Caco-2 (cell line): ENCODE measurements at regions not wholly inside any gene's neighbourhood (a gene's known extent, or its start where the extent isn't known, plus 50 kb on each side); places are given as distances from the start of the nearest gene placed in this dataset.

Experiments used
- BruUV-seq: library from RNA; stranded (reverse); fragments of 400-500 nt; replicated peaks from 2 replicates; lab custom pipeline; 2021; lab: Mats Ljungman, UMichigan
- CTCF ChIA-PET: fragments of 300-600 bp; sonication (Branson Sonifier 250); formaldehyde crosslinking; loops from one replicate; lab custom pipeline; 2022; ENCODE audit warnings: antibody characterized with exemption; lab: Charles Lee
- POLR2A ChIA-PET: fragments of 300-600 bp; sonication (Branson Sonifier 250); formaldehyde crosslinking; loops from one replicate; lab custom pipeline; 2022; ENCODE audit warnings: antibody characterized with exemption; lab: Charles Lee
- DNase-seq, 2 experiments: peaks; one replicate each; pipeline versions ENCODE4 v3.0.0 to v3.0.0-alpha.2; 2020 to 2022
- H3K27me3 ChIP-seq: replicated peaks from 2 replicates; pipeline ENCODE4 v1.6.0; 2011; ENCODE audit warnings: low read length; ENCODE audit not compliant: control insufficient read depth, insufficient read depth
- H3K36me3 ChIP-seq: 2 replicates; pipeline ENCODE4 v1.5.1; 2011; ENCODE audit warnings: low read length; ENCODE audit not compliant: control insufficient read depth, insufficient read depth
- H3K4me1 ChIP-seq: fragments of 250-450 bp; sonication (Bioruptor Pico); 2 replicates; pipeline ENCODE4 v1.5.1; 2020; ENCODE audit warnings: mild to moderate bottlenecking
- H3K4me3 ChIP-seq: 2 replicates; pipeline ENCODE4 v1.5.1; 2011; ENCODE audit warnings: low read depth, mild to moderate bottlenecking, control low read depth, low read length
- H3K9me3 ChIP-seq: fragments of 250-450 bp; sonication (Bioruptor Pico); 2 replicates; pipeline ENCODE4 v1.5.1; 2020; ENCODE audit warnings: mild to moderate bottlenecking, moderate library complexity
- H3K27ac Mint-ChIP-seq: one replicate; pipeline ENCODE4 v1.8.0; 2022; ENCODE audit warnings: mixed read lengths; ENCODE audit not compliant: unreplicated experiment
- H3K27me3 Mint-ChIP-seq: one replicate; pipeline ENCODE4 v1.8.0; 2022; ENCODE audit warnings: mixed read lengths; ENCODE audit not compliant: insufficient read depth, unreplicated experiment
- H3K36me3 Mint-ChIP-seq: one replicate; pipeline ENCODE4 v1.8.0; 2022; ENCODE audit warnings: mild to moderate bottlenecking, mixed read lengths; ENCODE audit not compliant: insufficient read depth, unreplicated experiment
- H3K4me1 Mint-ChIP-seq: one replicate; pipeline ENCODE4 v1.8.0; 2022; ENCODE audit warnings: low read depth, mixed read lengths; ENCODE audit not compliant: unreplicated experiment
- H3K4me3 Mint-ChIP-seq: one replicate; pipeline ENCODE4 v1.8.0; 2022; ENCODE audit warnings: mild to moderate bottlenecking, moderate library complexity, mixed read lengths; ENCODE audit not compliant: unreplicated experiment
- H3K9me3 Mint-ChIP-seq: one replicate; pipeline ENCODE4 v1.8.0; 2022; ENCODE audit warnings: mixed read lengths; ENCODE audit not compliant: unreplicated experiment
- CTCF ChIP-seq, 2 experiments: fragments of 200-600 bp in 1 of 2; IDR thresholded peaks; 1 replicate in 1 of 2; 2 replicates in 1 of 2; pipeline versions ENCODE4 v1.5.1 to v1.8.0; 2011 to 2022; ENCODE audit warnings: antibody characterized with exemption in 1 of 2, control low read depth in 1 of 2, inconsistent platforms in 1 of 2, low read depth in 1 of 2, low read length in 1 of 2, mild to moderate bottlenecking in 1 of 2, moderate library complexity in 1 of 2; ENCODE audit not compliant: insufficient read depth in 1 of 2, severe bottlenecking in 1 of 2, unreplicated experiment in 1 of 2
- intact Hi-C: fragments of 100-400 bp; cut with micrococcal nuclease; formaldehyde crosslinking; loops from one replicate; pipeline ENCODE4 v1.10.0; 2022; ENCODE audit not compliant: unreplicated experiment

- H3K27ac Mint-ChIP-seq = no peak overlapping the region
- no TSS peak for BruUV-seq
- no peaks in the 10 kb centered on the region for H3K27me3 ChIP-seq
- intact Hi-C loops = no loop called here
- no peak for TF ChIP-seq CTCF (IDR thresholded peaks at IDR 0.05; ENCODE audit: insufficient read depth in 1 of 2, low read depth in 1 of 2, low read length in 1 of 2, severe bottlenecking in 1 of 2, unreplicated experiment in 1 of 2)
- H3K36me3 Mint-ChIP-seq = no peaks in the 10 kb centered on the region
- H3K4me3 ChIP-seq = no peak overlapping the region
- no peaks in the 10 kb centered on the region for H3K4me1 Mint-ChIP-seq
- DNase-seq = no peak
- H3K27me3 Mint-ChIP-seq = peaks cover 8% of the 10 kb centered on the region
- no peaks in the 10 kb centered on the region for H3K9me3 ChIP-seq
- H3K4me1 ChIP-seq = no peaks in the 10 kb centered on the region
- POLR2A ChIA-PET = no interaction called here
- no peak overlapping the region for H3K4me3 Mint-ChIP-seq
- CTCF ChIA-PET = no interaction called here
- H3K9me3 Mint-ChIP-seq = no peaks in the 10 kb centered on the region
- no peaks in the 10 kb centered on the region for H3K36me3 ChIP-seq
Measured at GRCh38 chr3:86382556-86382955, 608.4 kb downstream of the VGLL3 start.

- no peak overlapping the region for H3K27ac Mint-ChIP-seq
- intact Hi-C loops = no loop called here
Measured at GRCh38 chr3:86381247-86381646, 609.7 kb downstream of the VGLL3 start.

GRCh38 chr3:86379280-86379679 is 611.7 kb downstream of the VGLL3 start:
- no peaks in the 10 kb centered on the region for H3K36me3 ChIP-seq
- Mint-ChIP-seq H3K36me3 (no peaks in the 10 kb centered on the region), H3K9me3 (no peaks in the 10 kb centered on the region), H3K4me3 (no peak overlapping the region), H3K27ac (no peak overlapping the region), H3K27me3 (no peaks in the 10 kb centered on the region), H3K4me1 (no peaks in the 10 kb centered on the region)
- no peaks in the 10 kb centered on the region for H3K4me1 ChIP-seq
- ChIA-PET POLR2A (no interaction called here), CTCF (no interaction called here)
- TF ChIP-seq CTCF (IDR thresholded peaks at IDR 0.05; ENCODE audit: insufficient read depth in 1 of 2, low read depth in 1 of 2, low read length in 1 of 2, severe bottlenecking in 1 of 2, unreplicated experiment in 1 of 2) = no peak
- H3K27me3 ChIP-seq = no peaks in the 10 kb centered on the region
- H3K9me3 ChIP-seq = no peaks in the 10 kb centered on the region
- intact Hi-C loops = no loop called here
- BruUV-seq = no TSS peak
- no peak for DNase-seq
- no peak overlapping the region for H3K4me3 ChIP-seq

More at GRCh38 chr3:86381247-86381646, 609.7 kb downstream of the VGLL3 start:
- DNase-seq = no peak
- H3K9me3 Mint-ChIP-seq = no peaks in the 10 kb centered on the region
- ChIA-PET POLR2A (no interaction called here), CTCF (no interaction called here)
- H3K36me3 Mint-ChIP-seq = no peaks in the 10 kb centered on the region
- no peaks in the 10 kb centered on the region for H3K4me1 Mint-ChIP-seq
- peaks cover 4% of the 10 kb centered on the region for H3K27me3 Mint-ChIP-seq
- H3K4me3 Mint-ChIP-seq = no peak overlapping the region
- Histone ChIP-seq H3K36me3 (no peaks in the 10 kb centered on the region), H3K27me3 (no peaks in the 10 kb centered on the region), H3K9me3 (no peaks in the 10 kb centered on the region), H3K4me1 (no peaks in the 10 kb centered on the region), H3K4me3 (no peak overlapping the region)
- TF ChIP-seq CTCF (IDR thresholded peaks at IDR 0.05; ENCODE audit: insufficient read depth in 1 of 2, low read depth in 1 of 2, low read length in 1 of 2, severe bottlenecking in 1 of 2, unreplicated experiment in 1 of 2) = no peak
- BruUV-seq = no TSS peak
